CD4-positive, alpha-beta T cell treated with Interleukin-15 for 4 hours (primary cell): ENCODE measurements at regions not wholly inside any gene's neighbourhood (a gene's known extent, or its start where the extent isn't known, plus 50 kb on each side); places are given as distances from the start of the nearest gene placed in this dataset.
"Not testable (repeated sequence)": the region's sequence is repeated elsewhere in the genome, so short reads cannot be mapped to it uniquely, and the experiment has no call there.

ENCODE experiments used
- DNase-seq: peaks from one replicate; pipeline ENCODE4 v3.0.0-alpha.2; 2020; ENCODE audit warnings: low spot score

DNA sequence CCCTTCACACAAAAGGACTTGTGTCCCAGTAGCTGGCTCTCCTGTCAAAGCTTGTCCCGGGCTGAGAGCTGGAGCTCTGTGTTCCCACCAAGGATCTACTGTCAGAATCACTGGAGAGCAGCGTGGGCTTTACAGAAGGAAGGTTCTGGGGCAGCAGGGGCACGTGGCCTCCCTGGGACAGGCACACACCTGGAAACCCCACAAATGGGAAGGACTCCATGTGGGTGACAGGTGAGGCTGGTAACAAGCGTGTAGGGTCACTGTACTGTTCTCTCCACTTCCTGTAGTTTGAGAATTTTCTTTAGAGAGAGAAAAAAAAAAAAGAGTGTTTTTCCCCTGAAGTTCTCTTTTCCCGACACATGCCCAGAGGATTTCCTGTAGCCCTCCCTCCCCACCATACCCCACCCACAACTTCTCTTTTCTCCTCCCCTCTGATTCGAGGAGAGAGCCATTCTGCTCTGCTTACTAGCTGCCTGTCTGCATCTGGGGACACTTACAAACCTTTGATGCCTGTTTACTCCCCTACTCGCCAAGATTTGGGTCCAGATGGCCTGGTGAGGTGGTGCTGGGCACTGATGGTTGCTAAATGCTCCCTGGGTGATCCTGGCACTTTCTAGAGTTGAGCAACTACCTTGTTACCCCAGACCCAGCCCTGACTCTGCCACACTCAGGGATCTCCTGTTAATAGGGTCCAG, 84.1 kb upstream of the SIRPA start:
- DNase-seq = no peak

DNA sequence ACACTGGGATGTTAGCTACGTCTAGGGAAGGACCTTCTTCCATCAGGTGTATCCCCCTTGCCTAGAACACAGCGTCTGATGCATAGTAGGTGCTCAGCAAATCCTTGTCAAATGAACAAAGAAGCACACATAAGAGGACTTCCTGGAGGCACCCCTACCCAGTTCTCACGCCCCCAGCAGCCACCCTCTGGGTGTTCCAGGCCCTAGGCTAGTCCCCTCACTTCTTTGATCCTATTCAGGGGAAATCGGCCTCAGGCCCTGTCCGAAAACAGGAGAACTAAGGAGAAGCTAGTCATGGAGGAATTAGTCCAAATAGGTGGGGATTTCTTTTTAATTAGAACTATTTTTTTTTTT, 84.7 kb upstream of the SIRPA start:
- no peak for DNase-seq

DNA sequence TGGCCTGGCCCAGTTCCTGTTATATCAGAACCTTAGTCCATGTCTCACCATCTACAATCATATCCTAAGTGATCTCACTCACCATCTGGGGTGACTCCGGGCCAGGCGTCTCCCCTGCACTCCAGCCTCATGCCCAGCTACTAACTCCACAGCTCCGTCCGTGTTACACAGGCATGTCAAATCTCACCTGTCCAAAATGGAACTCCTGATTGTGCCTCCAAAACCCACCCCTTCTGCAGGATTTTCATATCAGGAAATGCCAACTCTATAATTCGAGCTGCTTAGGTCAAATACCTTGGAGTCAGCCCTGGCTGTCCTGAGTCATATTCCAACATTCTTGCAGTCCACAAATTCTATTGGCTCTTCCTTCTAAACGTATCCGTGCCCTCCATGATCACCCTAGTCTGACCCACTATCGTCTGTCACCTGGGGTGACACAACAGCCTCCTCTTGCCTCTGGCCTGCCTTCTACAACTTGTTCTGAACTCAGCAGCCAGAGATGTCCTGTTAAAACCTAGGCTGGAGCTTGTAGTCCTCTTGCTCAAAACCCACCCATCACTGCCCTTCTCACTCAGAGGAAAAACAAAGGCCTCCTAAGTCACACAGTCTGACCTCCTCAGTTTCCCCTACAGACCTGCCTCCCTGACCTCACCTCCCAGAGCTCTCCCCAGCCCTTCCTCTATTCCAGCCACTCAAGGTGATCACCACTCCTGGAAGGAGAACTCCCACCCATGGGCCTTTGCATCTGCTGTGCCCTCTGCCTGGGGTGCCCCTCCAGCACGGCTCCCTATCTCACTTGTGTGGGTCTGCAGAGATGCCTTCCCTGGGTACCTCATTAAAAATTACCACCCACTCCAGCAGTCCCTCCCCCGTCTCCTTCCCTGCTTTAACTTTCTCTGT, 85.3 kb upstream of the SIRPA start:
- no peak for DNase-seq

DNA sequence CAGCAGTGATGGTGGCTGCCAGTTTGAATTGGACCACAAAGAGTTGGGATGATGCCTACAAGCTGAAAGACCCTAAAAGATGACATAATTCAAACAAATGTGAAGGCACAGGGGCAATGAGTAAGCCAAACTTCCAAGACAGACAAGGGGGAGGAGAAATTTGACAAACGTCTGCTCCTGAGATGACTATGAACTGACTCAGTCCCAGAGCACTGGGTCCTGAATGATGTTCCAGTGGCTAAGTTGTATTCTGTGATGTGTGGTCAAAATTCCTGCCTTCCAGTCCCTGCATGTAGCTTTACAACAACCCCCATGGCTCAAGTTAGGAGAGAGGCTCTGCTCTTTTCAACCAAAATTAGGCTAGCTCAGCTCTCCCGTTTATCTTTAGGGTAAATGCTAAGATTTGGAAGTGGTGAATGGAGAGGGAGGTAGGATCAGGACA, 86.1 kb upstream of the SIRPA start:
- DNase-seq = no peak

DNA sequence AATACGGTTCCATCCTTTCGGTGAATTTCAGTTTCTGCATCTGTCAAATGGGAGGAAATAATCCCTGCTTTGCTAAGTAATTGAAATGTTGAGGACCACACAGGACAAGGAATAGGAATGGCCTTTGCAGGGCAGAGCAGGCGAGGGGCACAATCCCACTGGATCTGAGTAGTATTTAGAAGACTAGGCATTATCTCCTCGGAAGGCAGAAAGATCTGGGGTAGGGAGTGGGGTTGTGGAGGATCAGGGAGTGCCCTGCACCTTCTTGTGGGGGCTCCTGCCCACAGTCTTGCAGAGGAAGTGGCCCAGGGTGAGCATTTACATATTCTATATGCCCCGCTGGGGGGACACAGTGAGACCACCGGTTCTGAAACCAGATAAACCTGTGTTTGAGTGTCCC, 87.1 kb upstream of the SIRPA start:
- DNase-seq = no peak

DNA sequence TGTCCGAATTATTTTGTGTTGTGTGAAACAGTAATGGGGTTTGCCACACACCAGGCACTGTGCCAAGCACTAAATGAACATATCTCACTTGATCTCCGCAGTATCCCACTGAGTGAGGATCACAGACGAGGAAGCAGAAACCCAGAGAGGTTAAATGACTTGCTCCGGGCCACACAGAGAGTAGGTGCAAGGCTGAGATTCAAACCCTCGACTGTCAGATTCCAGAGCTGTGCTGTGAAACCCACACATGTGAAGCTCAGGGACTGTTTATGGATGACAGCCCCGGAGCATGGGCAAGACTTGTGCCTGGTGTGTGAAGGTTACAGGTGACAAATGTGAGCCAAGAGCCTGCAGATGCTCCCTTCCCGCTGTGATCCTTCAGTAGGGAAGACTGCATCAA, 87.8 kb upstream of the SIRPA start:
- DNase-seq = no peak

DNA sequence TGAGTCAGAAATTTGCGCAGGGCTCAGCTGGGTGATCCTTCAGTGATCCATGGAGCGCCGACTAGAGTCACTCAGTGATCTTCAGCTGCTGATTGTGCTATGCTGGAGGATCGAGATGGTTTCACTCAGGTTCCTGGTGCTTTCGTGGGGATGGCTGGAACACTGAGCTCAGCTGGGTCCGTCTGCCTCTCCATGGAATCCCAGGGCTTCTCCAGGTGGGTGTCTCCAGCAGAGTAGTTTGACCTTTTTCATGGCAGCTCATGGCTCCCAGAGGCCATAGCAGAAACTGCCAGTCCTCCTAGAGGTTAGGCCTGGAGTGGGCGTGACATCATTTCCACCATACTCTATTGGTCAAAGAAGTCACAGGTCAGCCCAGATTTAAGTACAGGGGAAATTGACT, 88.8 kb upstream of the SIRPA start:
- no peak for DNase-seq

DNA sequence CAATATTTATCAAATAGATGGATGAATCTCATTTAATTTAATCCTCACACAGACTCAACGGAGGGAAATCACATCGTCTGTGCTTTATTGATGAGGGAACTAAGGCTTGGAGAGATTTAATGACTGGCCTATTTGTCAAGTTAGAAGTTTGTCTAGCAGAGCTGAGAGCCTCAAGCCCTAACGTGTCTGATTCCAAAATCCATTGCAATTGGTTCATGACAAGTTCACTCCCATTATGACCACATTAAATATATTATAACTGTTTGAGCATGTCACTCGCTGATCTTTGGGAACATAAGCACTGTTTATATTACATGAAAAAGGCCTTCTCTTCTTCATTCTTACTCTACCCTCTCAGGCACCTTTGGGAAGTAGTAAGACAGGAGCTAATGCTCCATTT, 89.4 kb upstream of the SIRPA start:
- DNase-seq = no peak

DNA sequence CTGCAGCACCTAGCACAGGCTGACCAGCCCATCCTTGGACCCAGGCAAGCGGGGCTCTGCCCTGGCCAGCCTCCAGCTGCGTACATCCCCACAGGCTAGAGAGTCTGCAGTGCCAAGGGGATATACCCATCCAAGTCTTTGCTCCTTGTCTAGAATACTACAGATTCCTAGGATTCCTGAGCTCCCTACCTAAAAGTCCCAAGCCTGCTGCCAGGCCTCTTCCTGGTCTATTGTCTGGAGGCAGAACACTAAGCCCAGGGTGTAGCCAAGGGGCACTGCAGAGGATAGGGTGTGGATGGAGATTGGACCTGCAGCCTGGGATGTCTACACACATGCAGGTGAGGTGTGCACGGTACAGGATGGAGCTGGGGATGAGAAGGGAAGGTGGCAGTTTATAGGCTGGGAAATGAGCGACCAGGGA, 90.0 kb upstream of the SIRPA start:
- DNase-seq = no peak

DNA sequence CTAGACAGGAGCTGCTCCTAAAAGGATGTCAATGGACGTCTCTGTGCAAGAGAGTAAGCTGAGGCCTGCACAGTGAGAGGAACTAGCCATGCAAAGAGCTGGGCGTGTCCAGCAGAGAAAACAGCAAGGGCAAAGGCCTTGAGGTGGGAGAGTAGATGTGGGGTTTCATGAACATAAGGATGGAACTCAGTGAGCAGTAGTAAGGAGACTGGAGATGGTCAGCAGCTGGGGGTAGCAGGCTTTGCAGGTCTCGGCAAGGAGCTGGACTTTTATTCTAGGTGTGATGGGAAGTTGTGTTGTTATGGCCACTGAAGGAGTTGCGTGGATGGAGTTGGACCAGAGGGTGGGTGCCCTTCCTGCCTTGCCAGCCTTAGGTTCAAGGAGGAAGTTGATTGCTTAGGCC, 90.7 kb upstream of the SIRPA start:
- DNase-seq = no peak

DNA sequence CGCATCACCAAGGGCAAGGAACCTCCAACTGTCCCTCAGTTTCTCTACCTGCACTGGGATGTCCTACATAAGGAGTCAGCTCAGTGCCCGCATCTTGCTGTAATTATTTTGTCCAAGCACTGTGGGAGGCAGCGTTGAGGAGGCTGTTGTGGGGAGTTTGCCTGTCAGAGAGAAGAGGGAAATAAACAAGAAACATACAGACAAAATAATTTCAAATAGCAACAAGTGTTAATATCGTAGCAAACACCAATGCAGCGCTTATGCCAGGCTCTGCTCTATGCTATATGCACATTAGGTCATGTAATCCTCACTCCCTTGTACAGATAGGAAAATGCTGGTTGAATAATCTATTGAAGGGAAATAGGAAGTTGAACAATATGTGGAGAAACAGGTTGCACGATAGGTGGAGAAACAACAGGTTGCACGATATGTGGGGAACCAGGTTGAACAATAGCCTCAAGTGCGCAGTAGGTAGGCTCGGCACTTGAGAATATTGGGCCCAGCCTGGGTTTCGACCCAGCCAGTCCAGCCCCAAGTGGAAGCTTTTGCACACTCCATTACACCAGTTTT, 91.2 kb upstream of the SIRPA start:
- DNase-seq = no peak

DNA sequence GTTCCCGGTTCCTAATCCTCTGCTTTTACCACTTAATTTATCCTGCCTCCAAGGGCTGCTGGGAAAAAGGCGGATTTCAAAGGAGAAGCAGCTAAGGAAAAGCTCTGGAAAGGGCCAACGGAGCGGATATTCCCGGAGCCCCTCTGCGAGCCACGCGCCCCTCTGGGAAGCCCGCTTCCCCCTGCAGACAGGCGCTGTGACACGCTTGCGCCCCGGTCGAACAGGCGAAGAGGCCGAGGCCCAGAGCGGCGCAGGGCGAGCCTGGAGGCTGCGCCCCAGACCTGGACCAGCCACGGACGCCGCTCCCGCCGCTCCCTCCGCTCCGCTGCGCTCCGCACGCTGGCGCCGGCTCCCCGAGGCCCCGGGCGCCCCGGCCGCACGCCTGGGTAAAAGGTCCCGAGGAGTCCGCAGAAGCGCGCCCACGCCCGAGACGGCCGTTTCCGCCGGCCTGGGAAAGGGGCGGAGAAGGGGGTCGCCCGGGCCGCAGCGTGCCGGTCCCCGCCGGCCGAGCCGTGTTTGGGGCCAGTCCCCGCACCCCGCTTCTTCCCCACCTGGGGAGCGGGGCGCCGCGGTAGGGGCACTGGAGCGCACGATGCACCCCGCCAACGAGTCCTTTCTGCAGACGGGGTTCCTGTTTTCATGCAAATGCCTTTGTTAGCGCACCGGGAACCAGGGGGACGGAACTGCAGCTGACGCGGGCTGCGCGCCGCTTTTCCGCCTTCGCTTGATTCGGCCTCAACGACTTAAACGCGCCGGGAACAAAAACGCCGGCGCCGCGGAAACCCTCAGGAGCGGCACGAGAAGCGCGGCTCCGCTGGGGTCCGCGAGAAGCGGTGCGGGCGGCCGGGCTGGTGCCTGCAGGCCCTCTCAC, 91.9 kb upstream of the SIRPA start:
- no peak for DNase-seq

DNA sequence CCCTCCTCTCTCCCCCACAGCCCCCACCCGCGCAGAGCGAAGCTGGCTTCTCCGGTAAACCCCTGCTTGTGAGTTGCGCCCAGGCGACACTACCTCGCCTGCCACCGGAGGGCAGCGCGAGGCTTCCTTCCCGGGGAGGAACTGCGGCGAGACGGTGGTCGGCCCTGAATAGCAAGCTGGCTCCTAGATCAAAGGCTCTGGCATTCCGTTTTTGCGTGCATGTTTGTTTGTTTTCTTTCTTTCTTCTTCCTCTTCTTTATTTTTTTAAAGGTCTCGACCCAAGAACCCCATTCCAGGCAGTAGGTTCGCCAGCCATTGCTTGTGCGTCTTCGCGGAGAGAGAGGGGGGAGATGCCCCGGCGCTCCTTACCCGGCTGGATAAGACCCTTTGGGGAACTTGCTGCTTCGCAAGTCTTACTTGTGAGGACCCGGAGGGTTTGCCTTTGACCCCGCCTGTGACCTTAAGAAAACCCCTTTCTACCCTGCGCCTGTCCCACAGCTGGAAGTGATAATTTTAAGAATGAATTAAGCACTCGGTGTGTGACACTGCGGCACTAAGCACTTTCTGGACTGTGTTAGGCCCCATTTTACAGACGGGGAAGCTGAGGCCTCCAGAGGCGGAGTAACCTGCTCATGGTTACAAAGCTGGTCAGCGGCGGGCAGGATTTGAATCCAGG, 92.7 kb upstream of the SIRPA start:
- no peak for DNase-seq

DNA sequence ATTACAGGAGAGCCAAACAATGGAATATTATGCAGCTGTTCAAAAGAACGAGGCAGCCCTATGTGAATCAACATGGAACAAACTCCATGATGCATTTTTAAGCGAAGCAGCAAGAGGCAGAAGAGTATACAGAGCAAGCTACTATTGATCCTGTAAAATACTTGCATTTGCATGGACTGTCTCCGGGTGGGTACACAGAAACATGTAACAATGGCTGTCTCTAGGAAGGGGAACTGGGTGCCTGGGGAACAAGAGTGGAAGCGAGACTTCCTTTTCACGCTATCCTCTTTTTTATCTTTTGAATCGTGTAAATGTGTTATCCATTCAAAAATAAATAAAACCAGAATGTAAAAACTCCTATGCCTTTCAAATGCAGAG, 93.3 kb upstream of the SIRPA start:
- no peak for DNase-seq

DNA sequence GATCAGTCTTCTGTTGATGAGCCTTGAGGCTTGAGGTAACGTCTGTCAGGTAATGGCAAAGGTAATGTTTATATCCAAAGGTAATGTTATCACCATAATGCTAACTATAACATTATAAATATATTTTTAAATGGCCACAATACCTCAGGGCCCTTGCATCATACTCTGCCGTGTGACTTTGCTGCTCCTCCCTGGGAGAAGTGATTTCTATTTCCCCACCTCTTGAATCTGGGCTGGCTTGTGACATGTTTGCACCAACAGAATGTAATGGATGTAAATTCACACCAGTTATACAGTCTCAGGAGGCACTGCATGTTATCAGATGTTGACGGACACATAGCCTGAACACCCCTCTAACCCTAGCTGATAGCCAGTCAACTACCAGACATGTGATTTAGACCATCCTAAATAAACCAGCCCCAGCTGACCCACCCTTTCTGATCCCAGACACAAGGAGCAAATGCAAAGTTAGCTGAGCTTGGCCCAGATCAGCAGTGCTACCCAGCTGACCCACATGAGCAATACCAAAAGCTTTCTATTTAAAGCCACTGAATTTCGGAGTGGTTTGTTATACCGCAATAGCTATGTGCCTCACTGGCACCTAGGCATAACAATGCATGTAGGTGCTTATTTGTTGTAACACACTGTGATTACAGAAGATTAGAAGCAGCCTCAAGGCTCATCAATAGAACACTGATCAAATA, 93.8 kb upstream of the SIRPA start:
- DNase-seq = no peak

DNA sequence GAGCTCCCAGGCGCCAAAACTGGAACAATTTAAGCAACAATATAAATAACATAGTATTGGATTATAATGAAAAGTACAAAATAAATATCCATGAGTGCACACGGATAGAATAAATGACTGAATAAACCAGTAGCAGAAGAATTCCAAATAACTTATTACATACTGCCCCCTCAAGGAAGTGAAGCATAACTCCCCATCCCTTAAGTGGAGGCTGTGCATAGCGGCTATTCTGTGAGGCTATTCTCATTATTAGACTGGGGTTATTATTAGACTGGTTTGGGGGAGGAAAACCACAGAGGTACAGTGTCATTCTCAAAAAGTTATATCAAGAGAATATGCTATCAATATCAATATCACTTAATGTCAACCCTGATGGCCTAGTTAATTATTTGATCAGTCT, 94.4 kb upstream of the SIRPA start:
- DNase-seq = no peak

DNA sequence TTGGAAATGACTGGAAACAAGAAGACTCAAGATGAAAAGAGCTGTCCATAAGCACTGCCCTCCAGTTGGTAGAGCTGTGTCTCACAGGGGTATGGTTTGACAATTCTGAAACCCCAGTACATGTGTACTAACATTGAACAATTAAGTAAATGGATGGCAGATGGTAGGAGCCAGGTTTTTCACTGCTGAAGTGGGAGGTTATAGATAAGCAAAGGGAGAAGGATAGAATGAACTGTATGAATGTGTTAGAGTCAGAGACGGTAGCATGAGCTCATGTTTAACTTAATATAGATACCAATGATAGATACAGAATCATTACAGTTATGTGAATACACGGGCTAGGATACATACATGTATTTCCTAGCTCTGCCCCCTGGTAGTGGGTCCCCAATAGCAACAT, 95.0 kb upstream of the SIRPA start:
- no peak for DNase-seq

DNA sequence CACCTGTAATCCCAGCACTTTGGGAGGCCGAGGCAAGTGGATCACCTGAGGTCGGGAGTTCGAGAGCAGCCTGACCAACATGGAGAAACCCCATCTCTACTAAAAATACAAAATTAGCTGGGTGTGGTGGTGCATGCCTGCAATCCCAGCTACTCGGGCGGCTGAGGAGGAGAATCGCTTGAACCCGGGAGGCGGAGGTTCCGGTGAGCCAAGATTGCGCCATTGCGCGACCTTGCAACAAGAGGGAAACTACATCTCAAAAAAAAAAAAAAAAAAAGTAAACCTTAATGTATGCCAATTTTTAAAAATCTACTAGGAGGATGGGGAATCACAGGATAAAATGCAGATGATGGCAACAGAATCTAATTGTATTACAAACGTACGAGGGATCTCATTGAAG, 95.5 kb upstream of the SIRPA start:
- not testable (repeated sequence) for DNase-seq

DNA sequence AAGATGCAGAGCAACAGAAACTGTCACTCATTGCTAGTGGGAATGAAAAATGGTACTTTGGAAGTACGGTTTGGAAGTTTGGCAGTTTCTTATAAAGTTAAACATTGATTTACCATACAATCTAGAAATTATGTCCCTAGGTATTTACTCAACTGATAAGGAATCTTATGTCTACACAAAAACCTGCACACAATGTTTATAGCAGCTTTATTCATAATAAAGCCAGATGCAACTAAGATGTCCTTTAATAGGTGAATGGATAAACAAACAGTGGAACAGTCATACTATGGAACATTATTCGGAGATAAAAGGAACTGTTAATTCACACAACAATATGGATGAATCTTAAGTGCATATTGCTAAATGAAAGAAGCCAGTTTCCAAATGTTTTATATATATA, 96.2 kb upstream of the SIRPA start:
- DNase-seq = no peak

DNA sequence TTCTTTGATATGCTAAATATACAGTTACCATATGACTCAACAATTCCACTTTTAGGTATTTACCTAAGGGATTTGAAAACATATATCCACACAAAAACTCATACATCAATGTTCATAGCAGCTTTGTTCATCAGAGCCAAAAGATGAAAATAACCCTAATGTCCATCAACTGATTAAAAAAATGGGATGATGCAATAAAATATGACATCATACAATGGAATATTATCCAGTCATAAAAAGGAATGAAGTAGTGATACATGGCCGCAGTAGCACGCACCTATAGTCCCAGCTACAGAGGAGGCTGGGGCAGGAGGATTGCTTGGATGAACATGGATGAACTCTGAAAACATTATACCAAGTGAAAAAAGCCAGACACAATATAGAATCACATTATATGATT, 101.4 kb upstream of the SIRPA start:
- DNase-seq = no peak

DNA sequence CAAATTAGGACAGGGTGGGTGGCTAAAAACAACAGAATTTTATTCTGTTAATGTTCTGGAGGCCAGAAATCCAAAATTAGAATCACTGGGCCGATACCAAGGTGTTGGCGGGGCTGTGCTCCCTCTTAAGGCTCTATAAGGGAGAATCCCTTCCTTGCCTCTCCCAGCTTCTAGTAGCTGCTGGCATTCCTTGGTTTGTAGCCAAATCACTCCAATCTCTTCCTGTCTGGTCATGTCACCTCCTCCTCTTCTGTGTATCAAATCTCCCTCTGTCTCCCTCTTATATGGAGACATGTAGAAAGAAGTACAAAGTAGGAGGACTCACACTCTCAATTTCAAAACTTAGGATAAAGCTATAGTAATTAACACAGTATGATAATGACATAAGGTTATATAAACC, 102.9 kb upstream of the SIRPA start:
- DNase-seq = no peak
